ENCODE measurements at regions not wholly inside any gene's neighbourhood (a gene's known extent, or its start where the extent isn't known, plus 50 kb on each side); places are given as distances from the start of the nearest gene placed in this dataset.

DNA sequence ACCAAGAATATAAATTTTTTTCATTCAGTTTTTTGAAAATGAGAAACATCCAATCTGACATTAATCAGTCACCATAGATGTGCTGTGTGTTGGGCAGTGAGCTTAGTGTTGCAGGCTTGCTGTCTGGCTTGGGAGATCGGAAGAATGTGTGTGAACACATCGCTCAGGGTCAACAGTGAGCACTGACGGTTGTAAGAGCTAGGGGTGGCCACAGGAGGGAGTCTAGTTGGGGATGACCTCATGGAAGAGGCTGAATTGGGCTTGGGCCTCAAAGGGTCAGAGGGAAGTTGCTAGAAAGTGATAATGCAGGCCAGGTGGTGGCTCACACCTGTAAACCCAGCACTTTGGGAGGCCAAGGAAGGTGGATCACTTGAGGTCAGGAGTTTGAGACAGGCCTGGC, 375.4 kb downstream of the DDX10 start:
- TF ChIP-seq, protein P1, sequence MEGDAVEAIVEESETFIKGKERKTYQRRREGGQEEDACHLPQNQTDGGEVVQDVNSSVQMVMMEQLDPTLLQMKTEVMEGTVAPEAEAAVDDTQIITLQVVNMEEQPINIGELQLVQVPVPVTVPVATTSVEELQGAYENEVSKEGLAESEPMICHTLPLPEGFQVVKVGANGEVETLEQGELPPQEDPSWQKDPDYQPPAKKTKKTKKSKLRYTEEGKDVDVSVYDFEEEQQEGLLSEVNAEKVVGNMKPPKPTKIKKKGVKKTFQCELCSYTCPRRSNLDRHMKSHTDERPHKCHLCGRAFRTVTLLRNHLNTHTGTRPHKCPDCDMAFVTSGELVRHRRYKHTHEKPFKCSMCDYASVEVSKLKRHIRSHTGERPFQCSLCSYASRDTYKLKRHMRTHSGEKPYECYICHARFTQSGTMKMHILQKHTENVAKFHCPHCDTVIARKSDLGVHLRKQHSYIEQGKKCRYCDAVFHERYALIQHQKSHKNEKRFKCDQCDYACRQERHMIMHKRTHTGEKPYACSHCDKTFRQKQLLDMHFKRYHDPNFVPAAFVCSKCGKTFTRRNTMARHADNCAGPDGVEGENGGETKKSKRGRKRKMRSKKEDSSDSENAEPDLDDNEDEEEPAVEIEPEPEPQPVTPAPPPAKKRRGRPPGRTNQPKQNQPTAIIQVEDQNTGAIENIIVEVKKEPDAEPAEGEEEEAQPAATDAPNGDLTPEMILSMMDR (IDR thresholded peaks at IDR 0.05; ENCODE audit: control extremely low read depth in 1 of 3, insufficient read depth in 1 of 3, low read depth in 1 of 3, low read length in 3 of 3) = peak; percentile 31 to 74 (median 65); a peak in 3 of 4 replicates
- TF ChIP-seq BCL11A (IDR thresholded peaks at IDR 0.05; ENCODE audit: low read depth in 2 of 2, low read length in 2 of 2) = no peak
- TF ChIP-seq CBX8 (IDR thresholded peaks at IDR 0.05; ENCODE audit: borderline replicate concordance, low read depth, low read length) = no peak
- TF ChIP-seq RFX5 (IDR thresholded peaks at IDR 0.05; ENCODE audit: borderline replicate concordance, low read depth, low read length) = no peak
- no peak for TF ChIP-seq YY1 (IDR thresholded peaks at IDR 0.05; ENCODE audit: low read depth, low read length)
- no peak for TF ChIP-seq EZH2 (IDR thresholded peaks at IDR 0.05; ENCODE audit: low read depth, low read length, severe bottlenecking)
- TF ChIP-seq POLR2AphosphoS5 (IDR thresholded peaks at IDR 0.05; ENCODE audit: low read depth, low read length) = no peak
- no peak for TF ChIP-seq EP300 (IDR thresholded peaks at IDR 0.05; ENCODE audit: borderline replicate concordance in 1 of 2, low read depth in 2 of 2, low read length in 2 of 2)
- TF ChIP-seq POLR2A (IDR thresholded peaks at IDR 0.05; ENCODE audit: control extremely low read depth in 1 of 2, low read depth in 2 of 2, low read length in 2 of 2) = no peak
- no peak for TF ChIP-seq PHF8 (conservative IDR thresholded peaks at IDR 0.05; ENCODE audit: low read depth, low read length)
- peak; percentile 72 for TF ChIP-seq JUND (IDR thresholded peaks at IDR 0.05; ENCODE audit: low read length)
- TF ChIP-seq GTF2F1 (IDR thresholded peaks at IDR 0.05; ENCODE audit: borderline replicate concordance, low read depth, low read length) = no peak
- TF ChIP-seq KDM5A (IDR thresholded peaks at IDR 0.05; ENCODE audit: low read length) = no peak
- peak; percentile 62 to 69 for TF ChIP-seq RAD21 (IDR thresholded peaks at IDR 0.05 in 1 of 2, conservative IDR thresholded peaks at IDR 0.05 in 1 of 2; ENCODE audit: low read depth in 2 of 2, low read length in 2 of 2)
